NT2/D1 (cell line): ENCODE measurements at regions not wholly inside any gene's neighbourhood (a gene's known extent, or its start where the extent isn't known, plus 50 kb on each side); places are given as distances from the start of the nearest gene placed in this dataset.

Experiments used
- DNase-seq: peaks from one replicate; pipeline ENCODE4 v3.0.0-alpha.2; 2011; ENCODE audit warnings: low read depth, low spot score
- H3K27me3 ChIP-seq: 2 replicates; pipeline ENCODE4 v1.6.0; 2011; ENCODE audit warnings: mild to moderate bottlenecking; ENCODE audit not compliant: insufficient read length, insufficient read depth
- H3K36me3 ChIP-seq: 2 replicates; pipeline ENCODE4 v1.6.1; 2011; ENCODE audit warnings: mild to moderate bottlenecking, low read length, mixed read lengths; ENCODE audit not compliant: insufficient read depth, insufficient read length
- H3K4me1 ChIP-seq: 2 replicates; pipeline ENCODE4 v1.5.1; 2011; ENCODE audit not compliant: insufficient read depth, insufficient read length
- H3K4me3 ChIP-seq: 2 replicates; pipeline ENCODE4 v1.5.1; 2011; ENCODE audit warnings: low read depth; ENCODE audit not compliant: insufficient read length
- H3K9ac ChIP-seq: 2 replicates; pipeline ENCODE4 v1.6.0; 2011; ENCODE audit warnings: low read depth; ENCODE audit not compliant: insufficient read length
- H3K9me3 ChIP-seq: 2 replicates; pipeline ENCODE4 v1.5.1; 2011; ENCODE audit warnings: mild to moderate bottlenecking, low read length; ENCODE audit not compliant: insufficient read depth
- SUZ12 ChIP-seq: IDR thresholded peaks from 2 replicates; pipeline ENCODE4 v1.6.1; 2011; ENCODE audit not compliant: insufficient read length, insufficient read depth; ENCODE audit errors: extremely low read depth
- YY1 ChIP-seq: IDR thresholded peaks from 2 replicates; pipeline ENCODE4 v1.6.1; 2011; ENCODE audit not compliant: insufficient read length, insufficient read depth
- ZNF274 ChIP-seq: IDR thresholded peaks from 2 replicates; pipeline ENCODE4 v1.6.1; 2011; ENCODE audit warnings: mild to moderate bottlenecking, low read depth, low read length

- H3K36me3 ChIP-seq, result no peaks in the 10 kb centered on the region
- no peaks in the 10 kb centered on the region for H3K27me3 ChIP-seq
- no peak overlapping the region for H3K9ac ChIP-seq
- TF ChIP-seq ZNF274 (no peak), SUZ12 (no peak), YY1 (no peak)
- no peaks in the 10 kb centered on the region for H3K4me1 ChIP-seq
- no peak for DNase-seq
- no peak overlapping the region for H3K4me3 ChIP-seq
- H3K9me3 ChIP-seq, result no peaks in the 10 kb centered on the region
Measured at GRCh38 chr12:38484821-38485449, 168.4 kb downstream of the ALG10B start.

GRCh38 chr12:38488866-38489265 lies 172.3 kb downstream of the ALG10B start:
- Histone ChIP-seq H3K36me3 (no peaks in the 10 kb centered on the region), H3K9me3 (no peaks in the 10 kb centered on the region), H3K4me1 (no peaks in the 10 kb centered on the region), H3K4me3 (no peak overlapping the region), H3K27me3 (no peaks in the 10 kb centered on the region), H3K9ac (no peak overlapping the region)
- TF ChIP-seq YY1 (no peak), SUZ12 (no peak), ZNF274 (no peak)
- DNase-seq, result no peak

GRCh38 chr12:38490073-38490472 lies 173.5 kb downstream of the ALG10B start:
- H3K9ac ChIP-seq, result no peak overlapping the region
- TF ChIP-seq YY1 (no peak), SUZ12 (no peak), ZNF274 (no peak)
- DNase-seq, result no peak
- H3K36me3 ChIP-seq, result no peaks in the 10 kb centered on the region
- no peaks in the 10 kb centered on the region for H3K9me3 ChIP-seq
- H3K4me3 ChIP-seq, result no peak overlapping the region
- H3K27me3 ChIP-seq, result no peaks in the 10 kb centered on the region
- H3K4me1 ChIP-seq, result no peaks in the 10 kb centered on the region

GRCh38 chr12:38490941-38491340 lies 174.4 kb downstream of the ALG10B start:
- no peak for DNase-seq
- Histone ChIP-seq H3K36me3 (no peaks in the 10 kb centered on the region), H3K4me1 (no peaks in the 10 kb centered on the region), H3K9ac (no peak overlapping the region), H3K27me3 (no peaks in the 10 kb centered on the region), H3K4me3 (no peak overlapping the region), H3K9me3 (no peaks in the 10 kb centered on the region)
- TF ChIP-seq ZNF274, result no peak
- no peak for TF ChIP-seq YY1
- no peak for TF ChIP-seq SUZ12

- H3K4me3 ChIP-seq, result no peak overlapping the region
- H3K9ac ChIP-seq, result no peak overlapping the region
- DNase-seq, result no peak
- no peaks in the 10 kb centered on the region for H3K4me1 ChIP-seq
- no peaks in the 10 kb centered on the region for H3K36me3 ChIP-seq
- H3K9me3 ChIP-seq, result peaks cover 14% of the 10 kb centered on the region
- TF ChIP-seq ZNF274 (no peak), SUZ12 (no peak), YY1 (no peak)
- no peaks in the 10 kb centered on the region for H3K27me3 ChIP-seq
Measured at GRCh38 chr12:38501481-38501880, 184.9 kb downstream of the ALG10B start.

GRCh38 chr12:38501991-38502390 lies 185.4 kb downstream of the ALG10B start:
- no peak overlapping the region for H3K4me3 ChIP-seq
- TF ChIP-seq SUZ12 (no peak), YY1 (no peak), ZNF274 (no peak)
- H3K36me3 ChIP-seq, result no peaks in the 10 kb centered on the region
- DNase-seq, result no peak
- peaks cover 13% of the 10 kb centered on the region for H3K9me3 ChIP-seq
- H3K9ac ChIP-seq, result no peak overlapping the region
- no peaks in the 10 kb centered on the region for H3K4me1 ChIP-seq
- H3K27me3 ChIP-seq, result no peaks in the 10 kb centered on the region

GRCh38 chr12:38502415-38502814 lies 185.8 kb downstream of the ALG10B start:
- no peaks in the 10 kb centered on the region for H3K27me3 ChIP-seq
- H3K4me3 ChIP-seq, result no peak overlapping the region
- no peak for DNase-seq
- no peak overlapping the region for H3K9ac ChIP-seq
- no peaks in the 10 kb centered on the region for H3K36me3 ChIP-seq
- no peaks in the 10 kb centered on the region for H3K4me1 ChIP-seq
- H3K9me3 ChIP-seq, result peaks cover 8% of the 10 kb centered on the region
- TF ChIP-seq SUZ12, result no peak
